GM23248 (cell line): ENCODE measurements at regions not wholly inside any gene's neighbourhood (a gene's known extent, or its start where the extent isn't known, plus 50 kb on each side); places are given as distances from the start of the nearest gene placed in this dataset.

Experiments used
- EZH2 ChIP-seq: fragments of 200-600 bp; sonication (generic); IDR thresholded peaks from 2 replicates; pipeline ENCODE4 v1.6.1; 2018; ENCODE audit warnings: antibody characterized with exemption, mild to moderate bottlenecking; ENCODE audit not compliant: insufficient read depth, poor library complexity, severe bottlenecking
- EZH2phosphoT487 ChIP-seq: fragments of 200-600 bp; sonication (generic); IDR thresholded peaks from 2 replicates; pipeline ENCODE4 v1.6.1; 2018; ENCODE audit warnings: antibody characterized with exemption, moderate library complexity, mild to moderate bottlenecking, low read depth; ENCODE audit not compliant: insufficient read depth

DNA sequence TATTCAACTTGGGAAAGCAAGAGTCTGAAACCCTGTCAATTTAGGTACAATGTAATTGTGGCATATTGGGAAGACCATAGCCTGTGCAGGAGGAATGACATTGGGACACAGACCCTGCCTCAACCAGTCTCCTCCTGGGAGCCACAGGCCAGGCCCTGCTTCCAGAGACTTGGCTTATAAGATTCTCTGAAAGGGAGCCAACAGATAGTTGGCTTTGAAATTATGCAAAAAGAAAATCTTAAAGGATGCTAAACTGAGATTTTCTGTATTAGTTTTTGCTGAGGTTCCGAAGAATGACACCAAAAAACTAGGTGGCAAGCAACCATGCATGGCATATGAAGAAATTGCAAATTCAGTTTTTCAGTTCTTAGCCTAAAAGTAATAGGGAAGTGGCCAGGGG is 76.4 kb upstream of the CYRIA start:
- TF ChIP-seq EZH2phosphoT487 (no peak), EZH2 (no peak)
